ENCODE measurements at regions not wholly inside any gene's neighbourhood (a gene's known extent, or its start where the extent isn't known, plus 50 kb on each side); places are given as distances from the start of the nearest gene placed in this dataset.

GRCh38 chr2:106572541-106573450, 85.6 kb downstream of the CD8B2 start:
- no peak for DNase-seq (ENCODE audit: insufficient read length, low spot score)
- FAIRE-seq, result no peak

DNA sequence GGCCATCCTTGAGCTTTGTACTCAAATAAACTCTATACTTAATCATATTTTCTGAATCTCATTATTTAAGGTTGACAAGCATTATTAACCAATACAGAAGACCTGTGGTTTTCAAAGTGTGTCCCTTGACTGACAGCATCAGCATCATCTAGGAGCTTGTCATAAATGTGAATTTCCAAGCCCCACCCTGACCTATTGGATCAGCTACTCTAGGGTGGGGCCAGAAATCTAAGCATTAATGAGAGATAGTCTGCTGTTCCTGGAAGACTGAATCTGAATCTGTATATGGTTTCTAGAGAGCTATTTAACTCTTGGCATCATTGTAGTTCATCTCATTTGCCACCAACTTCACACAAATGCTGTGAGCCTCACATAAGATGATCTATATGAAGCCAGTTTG, 86.6 kb downstream of the CD8B2 start:
- FAIRE-seq (no peak), DNase-seq (ENCODE audit: insufficient read length, low spot score) (no peak)

DNA sequence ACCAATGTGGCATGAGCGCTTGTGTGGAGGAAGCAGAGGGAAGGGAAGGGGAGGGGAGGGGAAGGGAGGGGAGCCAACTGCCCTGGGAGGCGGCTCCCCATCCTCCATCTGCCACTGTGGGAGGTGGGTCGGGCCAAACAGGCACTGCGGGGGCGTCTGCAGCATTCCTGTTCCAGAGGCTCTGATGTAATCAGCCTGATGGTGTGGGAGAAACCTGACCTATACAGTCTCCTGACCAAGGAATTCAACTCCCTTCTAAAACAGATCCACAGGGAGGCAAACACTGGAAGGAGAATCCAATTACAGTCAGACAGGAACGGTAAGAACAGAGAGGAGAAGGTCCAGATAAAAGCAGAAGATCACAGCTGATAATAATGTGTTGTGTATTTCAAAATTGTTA, 88.8 kb downstream of the CD8B2 start:
- peak; percentile 54 for DNase-seq (ENCODE audit: insufficient read length, low spot score)

GRCh38 chr2:106577255-106577651, 90.1 kb downstream of the CD8B2 start:
- DNase-seq (ENCODE audit: insufficient read length, low spot score) (no peak), FAIRE-seq (no peak)

More for the DNA sequence above, 88.8 kb downstream of the CD8B2 start:
- no peak for FAIRE-seq

- DNase-seq (ENCODE audit: insufficient read length, low spot score), result no peak
- FAIRE-seq, result no peak
Measured at GRCh38 chr2:106579750-106580197, 92.6 kb downstream of the CD8B2 start.

GRCh38 chr2:106580241-106580640, 93.1 kb downstream of the CD8B2 start:
- no peak for FAIRE-seq
- no peak for DNase-seq (ENCODE audit: insufficient read length, low spot score)

DNA sequence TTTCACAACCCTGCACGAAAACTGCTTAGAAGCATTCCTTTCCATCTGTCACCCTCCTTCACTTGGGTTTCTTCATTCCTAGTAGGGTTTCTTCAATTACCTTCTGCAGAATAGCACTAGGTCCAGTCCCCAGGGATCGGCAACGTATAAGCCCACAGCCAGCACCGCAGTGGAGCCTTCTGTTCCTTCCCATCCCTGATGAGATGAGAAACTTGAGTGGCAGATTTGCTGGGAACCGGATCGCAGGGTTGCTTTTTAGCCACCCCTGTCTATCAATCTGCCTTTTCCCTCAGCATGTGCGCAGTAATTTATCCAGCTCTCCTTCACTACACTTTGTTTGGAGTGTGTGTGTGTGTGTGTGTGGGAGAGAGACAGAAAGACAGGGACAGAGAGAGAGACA, 94.2 kb downstream of the CD8B2 start:
- DNase-seq (ENCODE audit: insufficient read length, low spot score) (no peak), FAIRE-seq (no peak)

GRCh38 chr2:106581755-106582147, 94.6 kb downstream of the CD8B2 start:
- FAIRE-seq (no peak), DNase-seq (ENCODE audit: insufficient read length, low spot score) (no peak)

- FAIRE-seq (peak; percentile 28), DNase-seq (ENCODE audit: insufficient read length, low spot score) (peak; percentile 84)
Measured at GRCh38 chr2:106582148-106583143, 95.3 kb downstream of the CD8B2 start.

DNA sequence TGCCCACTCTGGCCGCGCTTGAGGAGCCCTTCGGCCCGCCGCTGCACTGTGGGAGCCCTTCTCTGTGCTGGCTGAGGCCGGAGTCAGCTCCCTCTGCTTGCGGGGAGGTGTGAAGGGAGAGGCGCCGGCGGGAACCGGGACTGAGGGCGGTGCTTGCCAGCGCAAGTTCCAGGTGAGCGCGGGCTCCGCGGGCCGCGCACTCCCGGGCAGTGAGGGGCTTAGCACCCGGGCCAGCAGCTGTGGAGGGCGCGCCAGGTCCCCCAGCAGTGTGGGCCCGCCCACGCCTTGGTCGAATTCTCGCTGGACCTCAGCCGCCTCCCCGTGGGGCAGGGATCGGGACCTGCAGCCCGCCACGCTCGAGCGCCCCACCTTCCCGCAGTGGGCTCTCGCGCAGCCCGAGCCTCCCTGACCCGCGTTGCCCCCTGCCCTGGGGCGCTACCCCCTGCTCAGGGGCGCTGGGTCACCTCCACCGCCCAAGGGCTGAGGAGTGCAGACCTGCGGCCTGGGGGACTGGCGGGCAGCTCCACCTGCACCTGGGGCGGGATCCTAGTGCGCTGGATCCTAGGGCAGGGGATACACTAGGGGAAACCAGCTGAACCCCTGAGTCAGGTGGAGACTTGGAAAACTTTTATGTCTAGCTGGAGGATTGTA, 97.3 kb downstream of the CD8B2 start:
- DNase-seq (ENCODE audit: insufficient read length, low spot score) (no peak), FAIRE-seq (no peak)

DNA sequence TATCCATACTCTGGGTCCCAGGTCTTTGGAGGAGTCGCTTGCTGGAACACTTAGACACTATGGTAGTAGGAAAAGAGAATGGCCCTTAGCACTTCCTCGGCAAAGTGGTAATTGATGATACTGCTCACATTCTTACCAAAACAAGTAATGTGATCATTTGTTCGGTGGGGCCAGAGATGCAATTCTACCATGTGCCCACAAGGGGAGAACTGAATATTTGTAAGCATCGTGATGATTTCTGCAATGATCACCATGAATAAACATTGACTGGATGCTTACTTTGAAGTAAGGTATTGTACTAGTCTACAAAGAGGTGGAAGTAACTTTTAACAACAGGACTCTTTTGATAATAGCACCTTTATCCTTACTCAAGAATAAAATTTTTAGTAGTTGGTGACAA, 109.7 kb downstream of the CD8B2 start:
- DNase-seq (ENCODE audit: insufficient read length, low spot score) (no peak), FAIRE-seq (no peak)

GRCh38 chr2:106599540-106599939, 112.4 kb downstream of the CD8B2 start:
- FAIRE-seq (no peak), DNase-seq (ENCODE audit: insufficient read length, low spot score) (no peak)

DNA sequence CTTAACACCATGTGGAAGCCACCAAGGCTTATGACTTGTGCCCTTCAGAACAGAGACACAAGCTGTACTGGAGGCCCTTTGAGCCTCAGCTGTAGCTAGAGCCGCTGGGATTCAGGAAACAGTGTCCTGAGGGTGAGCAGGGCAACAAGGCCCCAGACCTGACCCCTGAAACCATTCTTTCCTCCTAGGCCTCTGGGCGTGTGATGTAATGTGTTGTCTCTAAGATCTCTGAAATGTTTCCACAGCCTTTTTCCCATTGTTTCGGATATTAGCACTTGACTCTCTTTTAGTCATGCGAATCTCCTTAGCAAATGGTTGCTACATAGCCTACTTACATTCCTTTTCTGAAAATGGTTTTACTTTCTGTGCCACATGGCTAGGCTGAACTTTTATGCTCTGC, 114.9 kb downstream of the CD8B2 start:
- no peak for FAIRE-seq
- no peak for DNase-seq (ENCODE audit: insufficient read length, low spot score)

DNA sequence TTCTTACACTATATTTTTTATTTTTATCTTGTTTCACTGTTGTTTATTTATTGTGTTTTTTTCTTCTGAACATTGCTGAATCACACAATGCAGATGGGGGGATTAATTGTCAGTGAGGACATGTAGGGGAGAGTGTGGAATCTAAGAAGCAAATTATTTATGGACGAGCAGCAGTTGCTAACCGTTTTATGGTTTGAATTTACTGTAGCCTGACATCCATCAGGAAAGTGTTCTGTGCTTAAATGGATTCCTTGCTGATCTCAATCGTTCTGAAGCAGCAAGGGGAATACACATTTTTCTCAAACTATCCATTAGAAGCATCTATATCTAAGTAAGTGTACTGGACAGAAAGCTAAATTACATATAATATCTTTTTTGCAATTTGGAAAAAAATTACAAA, 119.5 kb downstream of the CD8B2 start:
- FAIRE-seq, result no peak
- DNase-seq (ENCODE audit: insufficient read length, low spot score), result no peak

GRCh38 chr2:106607371-106607770, 120.2 kb downstream of the CD8B2 start:
- FAIRE-seq, result no peak
- DNase-seq (ENCODE audit: insufficient read length, low spot score), result no peak

DNA sequence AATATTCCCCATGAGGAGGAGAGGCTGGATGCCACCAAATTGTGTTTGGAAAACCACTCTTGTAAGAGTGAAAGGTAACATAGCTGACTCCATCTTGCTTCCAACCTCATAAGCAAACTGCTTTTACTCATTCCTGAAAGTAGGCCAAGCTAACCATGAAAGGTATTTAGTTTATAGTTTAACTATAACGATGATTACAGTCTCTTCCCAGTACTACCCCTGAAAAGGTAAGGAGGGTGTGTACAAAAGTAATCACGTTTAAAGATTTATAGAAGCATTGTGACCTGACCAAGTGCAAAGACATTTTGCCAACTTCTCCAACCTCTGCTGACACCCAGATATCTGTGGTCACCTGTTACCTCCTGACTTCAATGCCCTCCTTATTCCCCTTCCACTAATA, 122.6 kb downstream of the CD8B2 start:
- no peak for FAIRE-seq
- no peak for DNase-seq (ENCODE audit: insufficient read length, low spot score)

DNA sequence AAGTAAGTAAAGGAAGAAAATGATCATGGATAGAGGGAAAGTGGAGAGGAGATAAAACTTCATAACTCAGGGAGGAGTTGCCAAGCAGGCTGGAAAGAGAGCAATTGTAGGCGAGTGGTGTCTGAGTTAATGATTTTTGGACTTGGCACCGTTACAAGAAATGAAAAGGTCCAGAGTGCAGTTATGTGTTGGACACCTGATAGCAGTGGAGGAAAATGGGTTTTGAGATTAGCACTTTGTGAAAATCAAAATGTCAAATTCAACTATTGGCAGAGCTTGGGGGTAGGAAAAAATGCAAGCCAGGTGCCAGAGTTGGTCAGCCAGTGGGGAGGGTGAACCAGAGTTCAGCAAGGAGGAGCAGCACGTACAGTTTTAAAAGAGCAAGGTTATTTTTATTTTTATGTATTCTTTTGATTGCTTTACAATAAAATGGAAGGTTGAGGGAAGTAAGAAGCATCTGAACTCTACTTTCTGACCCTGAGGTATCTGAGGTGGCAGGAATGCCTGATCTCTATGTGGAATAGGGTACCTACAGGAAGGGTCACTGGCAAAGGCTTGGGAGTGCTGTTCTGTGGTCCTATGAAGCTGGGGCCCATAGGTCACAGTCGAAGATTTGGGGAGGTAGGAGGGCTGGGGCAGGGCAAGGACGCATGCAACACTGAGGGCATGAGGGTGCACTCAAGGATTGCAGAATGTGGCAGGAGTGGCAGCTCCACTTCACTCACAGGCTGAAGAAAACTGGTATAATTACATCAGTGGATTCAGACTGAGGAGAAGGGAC, 127.5 kb downstream of the CD8B2 start:
- FAIRE-seq (no peak), DNase-seq (ENCODE audit: insufficient read length, low spot score) (no peak)

GRCh38 chr2:106618614-106619013, 131.4 kb downstream of the CD8B2 start:
- DNase-seq (ENCODE audit: insufficient read length, low spot score) (no peak), FAIRE-seq (no peak)

DNA sequence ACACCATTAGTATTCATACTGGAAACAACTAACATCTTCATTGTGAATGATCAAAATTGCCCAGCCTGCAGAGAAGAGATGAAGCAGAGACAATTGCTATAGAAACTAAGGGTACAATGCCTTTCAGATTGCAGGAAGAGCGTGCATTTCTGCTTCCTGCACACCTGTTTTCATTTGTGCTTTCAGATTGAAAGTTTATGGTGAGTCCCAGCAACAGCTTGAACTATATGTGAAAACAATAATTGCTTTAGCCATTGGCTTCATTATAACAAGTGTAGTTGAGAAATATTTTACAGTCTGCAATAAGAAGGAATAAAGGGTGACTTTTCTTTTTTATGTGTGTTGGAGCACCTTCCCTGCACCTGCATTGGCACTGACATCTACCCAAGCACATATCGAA, 136.3 kb downstream of the CD8B2 start:
- no peak for FAIRE-seq
- no peak for DNase-seq (ENCODE audit: insufficient read length, low spot score)

- FAIRE-seq, result no peak
Measured at GRCh38 chr2:106624787-106625380, 137.7 kb downstream of the CD8B2 start.

More at GRCh38 chr2:106624787-106625380, 137.7 kb downstream of the CD8B2 start:
- DNase-seq (ENCODE audit: insufficient read length, low spot score), result no peak
